ENCODE measurements at regions not wholly inside any gene's neighbourhood (a gene's known extent, or its start where the extent isn't known, plus 50 kb on each side); places are given as distances from the start of the nearest gene placed in this dataset.

DNA sequence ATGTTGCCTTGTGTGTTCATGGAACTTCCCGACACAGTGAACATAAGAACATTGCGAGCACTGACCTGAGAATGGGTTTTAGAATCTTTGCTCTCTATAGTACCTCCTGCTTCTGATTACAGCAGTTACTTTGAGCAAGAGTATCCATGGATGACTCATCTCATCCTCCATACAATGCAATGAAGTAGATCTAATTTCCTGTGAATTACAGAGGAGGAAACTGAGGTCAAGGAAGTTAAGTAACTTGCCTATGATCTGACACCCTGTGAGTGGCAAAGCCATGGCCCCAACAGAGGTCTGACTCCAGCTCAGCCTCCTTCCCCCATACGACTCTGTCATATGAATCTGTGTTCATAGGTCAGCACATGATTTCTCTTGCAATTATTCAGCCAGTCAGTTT is 518.1 kb downstream of the TFAP2A start:
- TF ChIP-seq CTCF (conservative IDR thresholded peaks at IDR 0.05; ENCODE audit: low read depth, low read length) (no peak), EZH2 (IDR thresholded peaks at IDR 0.05; ENCODE audit: borderline replicate concordance, low read depth, low read length, poor library complexity, severe bottlenecking) (no peak)

Data from A673 (cell line).